NCI-H2171 (cell line): ENCODE measurements at regions not wholly inside any gene's neighbourhood (a gene's known extent, or its start where the extent isn't known, plus 50 kb on each side); places are given as distances from the start of the nearest gene placed in this dataset.
"Not testable (repeated sequence)": the region's sequence is repeated elsewhere in the genome, so short reads cannot be mapped to it uniquely, and the experiment has no call there.

Source experiments
- DNase-seq: peaks from one replicate; lab custom pipeline; 2025; lab: John Stamatoyannopoulos, UW

GRCh38 chr10:56298941-56299340 lies 62.1 kb downstream of the ZWINT start:
- DNase-seq, result no peak

GRCh38 chr10:56296618-56297017 lies 64.4 kb downstream of the ZWINT start:
- DNase-seq, result no peak

GRCh38 chr10:56288403-56288802 lies 72.7 kb downstream of the ZWINT start:
- DNase-seq, result no peak

- no peak for DNase-seq
These were observed 75.0 kb downstream of the ZWINT start for GRCh38 chr10:56286096-56286495.

- DNase-seq, result no peak
These were observed 81.8 kb downstream of the ZWINT start for GRCh38 chr10:56279270-56279669.

- DNase-seq, result no peak
These were observed 91.9 kb downstream of the ZWINT start for GRCh38 chr10:56269181-56269580.

GRCh38 chr10:56266120-56266519 lies 94.9 kb downstream of the ZWINT start:
- no peak for DNase-seq

GRCh38 chr10:56258991-56259390 lies 102.1 kb downstream of the ZWINT start:
- no peak for DNase-seq

GRCh38 chr10:56258378-56258777 lies 102.7 kb downstream of the ZWINT start:
- no peak for DNase-seq

GRCh38 chr10:56255298-56255697 lies 105.8 kb downstream of the ZWINT start:
- no peak for DNase-seq

GRCh38 chr10:56240471-56240870 lies 120.6 kb downstream of the ZWINT start:
- DNase-seq, result no peak

- DNase-seq, result no peak
These were observed 129.6 kb downstream of the ZWINT start for GRCh38 chr10:56231436-56231835.

GRCh38 chr10:56222237-56222636 lies 138.8 kb downstream of the ZWINT start:
- DNase-seq, result no peak

GRCh38 chr10:56212951-56213350 lies 148.1 kb downstream of the ZWINT start:
- no peak for DNase-seq

- no peak for DNase-seq
These were observed 179.5 kb downstream of the ZWINT start for GRCh38 chr10:56181607-56182006.

GRCh38 chr10:56178210-56178609 lies 182.8 kb downstream of the ZWINT start:
- DNase-seq, result no peak

- DNase-seq, result not testable (repeated sequence)
These were observed 206.0 kb downstream of the ZWINT start for GRCh38 chr10:56155091-56155513.

- DNase-seq, result no peak
These were observed 214.3 kb downstream of the ZWINT start for GRCh38 chr10:56146806-56147205.

GRCh38 chr10:56142092-56142728 lies 218.8 kb downstream of the ZWINT start:
- DNase-seq, result no peak

- no peak for DNase-seq
These were observed 221.7 kb downstream of the ZWINT start for GRCh38 chr10:56139405-56139804.

GRCh38 chr10:56135828-56136227 lies 225.2 kb downstream of the ZWINT start:
- DNase-seq, result no peak

GRCh38 chr10:56123247-56123646 lies 237.8 kb downstream of the ZWINT start:
- DNase-seq, result no peak

- no peak for DNase-seq
These were observed 244.4 kb downstream of the ZWINT start for GRCh38 chr10:56116684-56117083.

GRCh38 chr10:56109454-56109853 lies 251.6 kb downstream of the ZWINT start:
- no peak for DNase-seq
